ENCODE measurements at regions not wholly inside any gene's neighbourhood (a gene's known extent, or its start where the extent isn't known, plus 50 kb on each side); places are given as distances from the start of the nearest gene placed in this dataset.

DNA sequence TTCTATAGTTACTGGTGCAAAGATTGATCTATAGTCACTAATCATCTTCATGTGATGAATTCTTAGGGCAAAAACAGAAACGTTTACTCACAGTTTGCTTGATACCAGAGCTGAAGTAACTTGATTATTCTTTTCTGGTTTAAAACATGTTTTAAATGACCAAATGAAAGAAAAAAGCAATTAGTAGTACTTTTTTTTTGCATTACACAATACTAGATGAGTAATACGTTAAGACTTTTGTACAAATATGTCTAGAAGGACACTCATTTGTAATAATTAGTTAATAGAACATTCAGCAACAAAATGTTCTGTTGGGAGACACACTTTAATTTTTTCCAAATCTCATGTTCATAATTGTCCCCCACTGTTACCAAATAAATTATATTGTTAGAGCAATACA, 523.2 kb downstream of the SOX2 start:
- TF ChIP-seq, protein P1, sequence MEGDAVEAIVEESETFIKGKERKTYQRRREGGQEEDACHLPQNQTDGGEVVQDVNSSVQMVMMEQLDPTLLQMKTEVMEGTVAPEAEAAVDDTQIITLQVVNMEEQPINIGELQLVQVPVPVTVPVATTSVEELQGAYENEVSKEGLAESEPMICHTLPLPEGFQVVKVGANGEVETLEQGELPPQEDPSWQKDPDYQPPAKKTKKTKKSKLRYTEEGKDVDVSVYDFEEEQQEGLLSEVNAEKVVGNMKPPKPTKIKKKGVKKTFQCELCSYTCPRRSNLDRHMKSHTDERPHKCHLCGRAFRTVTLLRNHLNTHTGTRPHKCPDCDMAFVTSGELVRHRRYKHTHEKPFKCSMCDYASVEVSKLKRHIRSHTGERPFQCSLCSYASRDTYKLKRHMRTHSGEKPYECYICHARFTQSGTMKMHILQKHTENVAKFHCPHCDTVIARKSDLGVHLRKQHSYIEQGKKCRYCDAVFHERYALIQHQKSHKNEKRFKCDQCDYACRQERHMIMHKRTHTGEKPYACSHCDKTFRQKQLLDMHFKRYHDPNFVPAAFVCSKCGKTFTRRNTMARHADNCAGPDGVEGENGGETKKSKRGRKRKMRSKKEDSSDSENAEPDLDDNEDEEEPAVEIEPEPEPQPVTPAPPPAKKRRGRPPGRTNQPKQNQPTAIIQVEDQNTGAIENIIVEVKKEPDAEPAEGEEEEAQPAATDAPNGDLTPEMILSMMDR (IDR thresholded peaks at IDR 0.05), result no peak
- no peak for TF ChIP-seq POLR2A (IDR thresholded peaks at IDR 0.05)

Data from uterus (tissue), 2 donors.